ENCODE measurements at regions not wholly inside any gene's neighbourhood (a gene's known extent, or its start where the extent isn't known, plus 50 kb on each side); places are given as distances from the start of the nearest gene placed in this dataset.

DNA sequence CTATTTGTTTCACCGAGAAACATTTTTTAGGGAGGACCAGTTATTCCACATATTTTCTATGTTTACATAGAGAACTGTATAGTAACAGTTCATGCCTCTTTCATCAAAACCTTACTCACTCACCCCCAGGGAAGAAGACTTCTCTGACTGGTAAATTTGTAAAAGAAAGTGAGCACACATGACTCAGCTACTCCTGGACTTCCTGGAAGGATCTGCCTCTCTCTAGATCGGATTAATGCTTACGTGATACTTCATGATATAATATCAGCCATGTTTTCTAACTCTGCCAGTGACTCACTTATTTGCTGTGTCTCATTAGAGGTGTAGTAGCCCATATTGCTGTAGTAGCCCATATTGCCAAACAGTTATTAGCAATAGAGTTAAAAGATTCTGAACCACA is 494.3 kb upstream of the ATXN7L3B start:
- no peaks in the 10 kb centered on the region for H3K27me3 Mint-ChIP-seq (ENCODE audit: low read depth in 2 of 2)
- no peak for ATAC-seq
- Histone ChIP-seq H3K4me3 (ENCODE audit: low read length) (no peak overlapping the region), H3K9me3 (ENCODE audit: control insufficient read depth, insufficient read depth, low read length) (no peaks in the 10 kb centered on the region), H3K27me3 (ENCODE audit: control insufficient read depth, insufficient read depth, low read length) (no peaks in the 10 kb centered on the region), H3K27ac (ENCODE audit: low read length) (no peak overlapping the region), H3K4me1 (ENCODE audit: control insufficient read depth, insufficient read depth, low read length) (no peaks in the 10 kb centered on the region), H3K36me3 (ENCODE audit: control insufficient read depth, insufficient read depth, low read length) (no peaks in the 10 kb centered on the region)
- no peak overlapping the region for H3K4me3 Mint-ChIP-seq
- intact Hi-C loops (cut with micrococcal nuclease) = no loop called here
- no peak overlapping the region for H3K27ac Mint-ChIP-seq
- no peaks in the 10 kb centered on the region for H3K4me1 Mint-ChIP-seq
- no peaks in the 10 kb centered on the region for H3K36me3 Mint-ChIP-seq
- peaks cover 5 to 11% of the 10 kb centered on the region in 2 donors for H3K9me3 Mint-ChIP-seq
- TF ChIP-seq CTCF (IDR thresholded peaks at IDR 0.05) = no peak
- DNase-seq = no peak
- 100% methylated on average over 2 of the region's 3 CpGs for WGBS (ENCODE audit: insufficient coverage)

DNA sequence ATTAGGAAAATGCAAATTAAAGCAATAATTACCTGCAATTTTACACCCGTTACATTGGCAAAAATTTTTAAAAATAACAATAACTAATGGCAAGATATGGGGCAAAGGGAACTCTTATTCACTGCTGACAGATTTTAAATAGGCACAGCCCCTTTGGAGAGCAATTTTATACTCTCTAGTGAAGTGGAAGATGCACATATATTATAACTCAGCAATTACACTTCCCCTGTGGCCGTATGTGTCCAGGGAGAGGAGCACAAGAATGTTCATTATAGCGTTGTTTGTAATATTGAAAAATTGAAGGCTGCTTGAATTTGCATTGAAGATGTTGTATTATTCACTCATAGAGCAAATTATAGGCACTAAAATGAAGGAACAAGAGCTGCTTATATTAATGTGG is 488.3 kb upstream of the ATXN7L3B start:
- Histone ChIP-seq H3K27me3 (ENCODE audit: control insufficient read depth, insufficient read depth, low read length) (no peaks in the 10 kb centered on the region), H3K4me1 (ENCODE audit: control insufficient read depth, insufficient read depth, low read length) (no peaks in the 10 kb centered on the region), H3K36me3 (ENCODE audit: control insufficient read depth, insufficient read depth, low read length) (no peaks in the 10 kb centered on the region), H3K4me3 (ENCODE audit: low read length) (no peak overlapping the region), H3K27ac (ENCODE audit: low read length) (no peak overlapping the region), H3K9me3 (ENCODE audit: control insufficient read depth, insufficient read depth, low read length) (no peaks in the 10 kb centered on the region)
- H3K4me3 Mint-ChIP-seq = no peak overlapping the region
- no peak overlapping the region for H3K27ac Mint-ChIP-seq
- H3K36me3 Mint-ChIP-seq = no peaks in the 10 kb centered on the region
- TF ChIP-seq CTCF (IDR thresholded peaks at IDR 0.05) = no peak
- peaks cover 0 to 2% of the 10 kb centered on the region in 2 donors for H3K9me3 Mint-ChIP-seq
- no peak for ATAC-seq
- WGBS (ENCODE audit: insufficient coverage) = no CpG with 5 or more reads among the region's 3 CpGs
- intact Hi-C loops (cut with micrococcal nuclease) = no loop called here
- no peak for DNase-seq
- no peaks in the 10 kb centered on the region for H3K27me3 Mint-ChIP-seq (ENCODE audit: low read depth in 2 of 2)
- no peaks in the 10 kb centered on the region for H3K4me1 Mint-ChIP-seq

- H3K36me3 Mint-ChIP-seq = no peaks in the 10 kb centered on the region
- intact Hi-C loops (cut with micrococcal nuclease) = no loop called here
- DNase-seq = no peak
- Histone ChIP-seq H3K27ac (ENCODE audit: low read length) (no peak overlapping the region), H3K4me1 (ENCODE audit: control insufficient read depth, insufficient read depth, low read length) (no peaks in the 10 kb centered on the region), H3K27me3 (ENCODE audit: control insufficient read depth, insufficient read depth, low read length) (no peaks in the 10 kb centered on the region), H3K36me3 (ENCODE audit: control insufficient read depth, insufficient read depth, low read length) (no peaks in the 10 kb centered on the region), H3K4me3 (ENCODE audit: low read length) (no peak overlapping the region), H3K9me3 (ENCODE audit: control insufficient read depth, insufficient read depth, low read length) (no peaks in the 10 kb centered on the region)
- ATAC-seq = no peak
- H3K9me3 Mint-ChIP-seq = peaks cover 0 to 2% of the 10 kb centered on the region in 2 donors
- no CpG with 5 or more reads among the region's 1 CpG for WGBS (ENCODE audit: insufficient coverage)
- no peaks in the 10 kb centered on the region for H3K27me3 Mint-ChIP-seq (ENCODE audit: low read depth in 2 of 2)
- H3K27ac Mint-ChIP-seq = no peak overlapping the region
- no peak overlapping the region for H3K4me3 Mint-ChIP-seq
- no peak for TF ChIP-seq CTCF (IDR thresholded peaks at IDR 0.05)
- H3K4me1 Mint-ChIP-seq = no peaks in the 10 kb centered on the region
These were observed 485.8 kb upstream of the ATXN7L3B start for GRCh38 chr12:74051848-74052247.

DNA sequence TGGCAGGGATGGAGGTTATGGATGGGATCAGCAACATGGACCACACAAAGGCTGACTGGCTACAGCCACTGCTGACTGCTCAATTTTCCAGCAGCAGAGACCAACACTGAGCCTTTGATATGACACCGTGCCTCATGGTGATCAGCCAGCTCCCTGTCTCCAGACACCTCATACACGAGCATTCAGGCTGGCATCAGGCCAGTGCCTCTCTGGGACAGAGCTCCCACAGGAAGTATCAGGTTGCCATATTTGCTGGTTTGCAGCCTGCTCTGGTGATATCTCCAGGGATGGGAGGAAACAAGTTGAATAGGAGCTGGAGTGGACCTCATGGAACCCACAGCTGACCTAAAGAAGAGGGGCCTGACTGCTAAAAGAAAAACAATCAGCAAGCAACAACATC is 471.2 kb upstream of the ATXN7L3B start:
- Mint-ChIP-seq H3K36me3 (no peaks in the 10 kb centered on the region), H3K4me1 (no peaks in the 10 kb centered on the region), H3K27me3 (ENCODE audit: low read depth in 2 of 2) (no peaks in the 10 kb centered on the region), H3K4me3 (no peak overlapping the region), H3K27ac (no peak overlapping the region), H3K9me3 (peaks cover 22 to 25% of the 10 kb centered on the region in 2 donors)
- 81% methylated on average over 2 of the region's 2 CpGs for whole genome bisulfite sequencing (ENCODE audit: insufficient coverage)
- no peak overlapping the region for H3K4me3 ChIP-seq (ENCODE audit: low read length)
- no peak for TF ChIP-seq CTCF (IDR thresholded peaks at IDR 0.05)
- peaks cover 3% of the 10 kb centered on the region for H3K9me3 ChIP-seq (ENCODE audit: control insufficient read depth, insufficient read depth, low read length)
- H3K4me1 ChIP-seq (ENCODE audit: control insufficient read depth, insufficient read depth, low read length) = no peaks in the 10 kb centered on the region
- no peaks in the 10 kb centered on the region for H3K27me3 ChIP-seq (ENCODE audit: control insufficient read depth, insufficient read depth, low read length)
- intact Hi-C loops (cut with micrococcal nuclease) = no loop called here
- no peaks in the 10 kb centered on the region for H3K36me3 ChIP-seq (ENCODE audit: control insufficient read depth, insufficient read depth, low read length)
- no peak for ATAC-seq
- H3K27ac ChIP-seq (ENCODE audit: low read length) = no peak overlapping the region
- no peak for DNase-seq

Data from natural killer cell (primary cell).